Endothelial cell (in vitro differentiated cells): ENCODE measurements at regions not wholly inside any gene's neighbourhood (a gene's known extent, or its start where the extent isn't known, plus 50 kb on each side); places are given as distances from the start of the nearest gene placed in this dataset.
"Not testable (repeated sequence)": the region's sequence is repeated elsewhere in the genome, so short reads cannot be mapped to it uniquely, and the experiment has no call there.

Experiments used
- DNase-seq: peaks from one replicate; pipeline ENCODE4 v3.0.0; 2021; ENCODE audit warnings: low spot score
- H3K27ac Mint-ChIP-seq: one replicate; pipeline ENCODE4 v1.8.0; 2021; ENCODE audit warnings: mixed read lengths, inconsistent platforms; ENCODE audit not compliant: unreplicated experiment
- H3K27me3 Mint-ChIP-seq: one replicate; pipeline ENCODE4 v1.8.0; 2021; ENCODE audit warnings: mild to moderate bottlenecking, moderate library complexity, mixed read lengths, inconsistent platforms; ENCODE audit not compliant: unreplicated experiment
- H3K36me3 Mint-ChIP-seq: one replicate; pipeline ENCODE4 v1.8.0; 2021; ENCODE audit warnings: mild to moderate bottlenecking, low read depth, mixed read lengths, inconsistent platforms; ENCODE audit not compliant: unreplicated experiment
- H3K4me1 Mint-ChIP-seq: one replicate; pipeline ENCODE4 v1.8.0; 2021; ENCODE audit warnings: mild to moderate bottlenecking, mixed read lengths, inconsistent platforms; ENCODE audit not compliant: unreplicated experiment
- H3K4me3 Mint-ChIP-seq: one replicate; pipeline ENCODE4 v1.8.0; 2021; ENCODE audit warnings: mild to moderate bottlenecking, mixed read lengths, inconsistent platforms; ENCODE audit not compliant: unreplicated experiment
- H3K9me3 Mint-ChIP-seq: one replicate; pipeline ENCODE4 v1.8.0; 2021; ENCODE audit warnings: mixed read lengths, inconsistent platforms; ENCODE audit not compliant: unreplicated experiment
- TF ChIP-seq, protein P1 (sequence below): fragments of 200-600 bp; sonication (generic); IDR thresholded peaks from one replicate; pipeline ENCODE4 v1.5.0; 2021; ENCODE audit warnings: antibody characterized with exemption; ENCODE audit not compliant: unreplicated experiment

DNA sequence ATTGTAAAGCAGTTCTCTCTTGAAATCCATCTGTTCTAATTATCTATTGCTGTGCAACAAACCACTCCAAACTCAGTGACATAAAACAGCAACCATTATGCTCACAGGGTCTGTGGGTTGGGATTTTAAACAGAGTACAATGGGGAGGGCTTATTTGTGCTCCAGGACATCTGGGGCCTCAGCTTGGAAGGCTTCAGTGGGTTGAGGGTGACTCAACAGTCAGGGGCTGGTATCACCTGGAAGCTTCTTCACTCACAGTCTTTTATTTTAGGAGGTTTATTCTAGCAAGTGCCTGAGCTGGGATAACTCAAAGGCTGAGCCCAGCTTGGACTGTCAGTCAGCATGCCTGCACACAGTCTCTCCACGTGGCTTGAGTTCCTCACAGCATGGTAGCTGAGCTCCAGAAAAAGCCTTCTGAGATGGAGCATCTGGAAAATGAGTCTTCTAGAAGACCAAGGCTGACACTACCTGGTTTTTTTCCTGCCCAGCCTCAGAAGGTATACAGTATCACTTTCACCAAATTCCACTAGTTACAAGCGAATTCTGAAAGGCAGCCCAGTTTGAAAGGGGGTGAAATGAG, 234.6 kb upstream of the ID4 start:
- H3K36me3 Mint-ChIP-seq, result no peaks in the 10 kb centered on the region
- H3K4me1 Mint-ChIP-seq, result no peaks in the 10 kb centered on the region
- H3K27me3 Mint-ChIP-seq, result no peaks in the 10 kb centered on the region
- H3K9me3 Mint-ChIP-seq, result no peaks in the 10 kb centered on the region
- no peak for DNase-seq
- no peak overlapping the region for H3K27ac Mint-ChIP-seq
- TF ChIP-seq, protein P1, sequence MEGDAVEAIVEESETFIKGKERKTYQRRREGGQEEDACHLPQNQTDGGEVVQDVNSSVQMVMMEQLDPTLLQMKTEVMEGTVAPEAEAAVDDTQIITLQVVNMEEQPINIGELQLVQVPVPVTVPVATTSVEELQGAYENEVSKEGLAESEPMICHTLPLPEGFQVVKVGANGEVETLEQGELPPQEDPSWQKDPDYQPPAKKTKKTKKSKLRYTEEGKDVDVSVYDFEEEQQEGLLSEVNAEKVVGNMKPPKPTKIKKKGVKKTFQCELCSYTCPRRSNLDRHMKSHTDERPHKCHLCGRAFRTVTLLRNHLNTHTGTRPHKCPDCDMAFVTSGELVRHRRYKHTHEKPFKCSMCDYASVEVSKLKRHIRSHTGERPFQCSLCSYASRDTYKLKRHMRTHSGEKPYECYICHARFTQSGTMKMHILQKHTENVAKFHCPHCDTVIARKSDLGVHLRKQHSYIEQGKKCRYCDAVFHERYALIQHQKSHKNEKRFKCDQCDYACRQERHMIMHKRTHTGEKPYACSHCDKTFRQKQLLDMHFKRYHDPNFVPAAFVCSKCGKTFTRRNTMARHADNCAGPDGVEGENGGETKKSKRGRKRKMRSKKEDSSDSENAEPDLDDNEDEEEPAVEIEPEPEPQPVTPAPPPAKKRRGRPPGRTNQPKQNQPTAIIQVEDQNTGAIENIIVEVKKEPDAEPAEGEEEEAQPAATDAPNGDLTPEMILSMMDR, result no peak
- H3K4me3 Mint-ChIP-seq, result no peak overlapping the region

DNA sequence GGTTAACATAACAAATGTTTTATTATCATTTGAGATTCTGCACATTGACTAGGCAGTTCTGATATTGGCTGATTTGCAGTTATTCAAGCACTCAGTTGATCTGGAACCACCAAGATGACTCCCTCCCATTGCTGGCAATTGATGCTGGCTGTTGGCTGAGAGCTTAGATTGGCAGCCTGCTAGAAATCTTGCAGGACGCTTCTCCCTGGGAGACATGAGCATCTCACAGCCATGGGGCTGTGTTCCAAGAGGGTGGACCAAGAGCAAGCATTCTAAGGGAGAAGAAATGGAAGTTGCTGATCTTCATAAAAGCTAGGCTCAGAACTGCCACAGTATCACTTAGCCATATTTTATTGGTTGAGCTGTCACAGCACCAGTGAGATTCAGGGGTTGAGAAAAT, 233.4 kb upstream of the ID4 start:
- H3K27me3 Mint-ChIP-seq, result no peaks in the 10 kb centered on the region
- no peak overlapping the region for H3K4me3 Mint-ChIP-seq
- no peak overlapping the region for H3K27ac Mint-ChIP-seq
- no peaks in the 10 kb centered on the region for H3K9me3 Mint-ChIP-seq
- no peaks in the 10 kb centered on the region for H3K36me3 Mint-ChIP-seq
- TF ChIP-seq, protein P1, result no peak
- DNase-seq, result no peak
- H3K4me1 Mint-ChIP-seq, result no peaks in the 10 kb centered on the region

DNA sequence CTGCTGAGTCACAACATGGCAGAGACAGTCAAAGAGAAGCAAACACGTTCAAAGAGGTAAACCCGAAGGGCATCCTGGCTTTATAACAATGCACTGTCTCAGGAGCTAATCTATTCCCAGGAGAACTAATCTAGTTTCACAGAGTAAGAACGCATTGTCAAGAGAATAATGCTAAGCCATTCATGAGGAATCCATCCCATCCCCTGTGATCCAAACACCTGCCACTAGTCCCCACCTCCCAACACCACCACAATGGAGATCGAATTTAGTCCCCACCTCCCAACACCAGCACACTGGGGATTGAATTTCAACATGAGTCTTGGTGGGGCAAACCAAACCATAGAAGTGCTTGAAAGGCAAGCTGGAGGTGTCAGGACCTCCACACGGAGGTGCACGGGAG, 231.5 kb upstream of the ID4 start:
- no peaks in the 10 kb centered on the region for H3K4me1 Mint-ChIP-seq
- no peak overlapping the region for H3K27ac Mint-ChIP-seq
- H3K27me3 Mint-ChIP-seq, result no peaks in the 10 kb centered on the region
- H3K4me3 Mint-ChIP-seq, result no peak overlapping the region
- no peak for DNase-seq
- TF ChIP-seq, protein P1, result no peak
- no peaks in the 10 kb centered on the region for H3K36me3 Mint-ChIP-seq
- no peaks in the 10 kb centered on the region for H3K9me3 Mint-ChIP-seq

DNA sequence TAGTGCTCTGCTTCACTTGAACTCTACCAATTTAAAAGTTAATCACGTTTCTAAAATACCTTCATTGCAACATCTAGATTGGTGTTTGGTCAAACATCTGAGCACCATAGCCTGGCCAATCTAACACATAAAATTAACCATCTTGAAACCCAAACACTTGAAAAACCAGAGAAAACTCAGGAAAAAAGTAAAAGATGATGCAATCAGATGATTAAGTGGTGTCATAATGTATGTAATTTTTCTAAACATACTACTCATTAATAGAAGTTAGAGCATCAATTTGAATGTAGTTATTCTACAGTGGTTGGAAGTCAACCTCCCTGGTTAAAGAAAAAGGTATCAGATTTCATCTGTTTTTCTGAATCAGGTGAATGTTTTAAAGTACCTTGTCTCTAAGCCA, 228.6 kb upstream of the ID4 start:
- no peaks in the 10 kb centered on the region for H3K27me3 Mint-ChIP-seq
- H3K9me3 Mint-ChIP-seq, result no peaks in the 10 kb centered on the region
- no peaks in the 10 kb centered on the region for H3K4me1 Mint-ChIP-seq
- H3K36me3 Mint-ChIP-seq, result no peaks in the 10 kb centered on the region
- no peak overlapping the region for H3K4me3 Mint-ChIP-seq
- DNase-seq, result no peak
- no peak overlapping the region for H3K27ac Mint-ChIP-seq
- TF ChIP-seq, protein P1, result no peak

DNA sequence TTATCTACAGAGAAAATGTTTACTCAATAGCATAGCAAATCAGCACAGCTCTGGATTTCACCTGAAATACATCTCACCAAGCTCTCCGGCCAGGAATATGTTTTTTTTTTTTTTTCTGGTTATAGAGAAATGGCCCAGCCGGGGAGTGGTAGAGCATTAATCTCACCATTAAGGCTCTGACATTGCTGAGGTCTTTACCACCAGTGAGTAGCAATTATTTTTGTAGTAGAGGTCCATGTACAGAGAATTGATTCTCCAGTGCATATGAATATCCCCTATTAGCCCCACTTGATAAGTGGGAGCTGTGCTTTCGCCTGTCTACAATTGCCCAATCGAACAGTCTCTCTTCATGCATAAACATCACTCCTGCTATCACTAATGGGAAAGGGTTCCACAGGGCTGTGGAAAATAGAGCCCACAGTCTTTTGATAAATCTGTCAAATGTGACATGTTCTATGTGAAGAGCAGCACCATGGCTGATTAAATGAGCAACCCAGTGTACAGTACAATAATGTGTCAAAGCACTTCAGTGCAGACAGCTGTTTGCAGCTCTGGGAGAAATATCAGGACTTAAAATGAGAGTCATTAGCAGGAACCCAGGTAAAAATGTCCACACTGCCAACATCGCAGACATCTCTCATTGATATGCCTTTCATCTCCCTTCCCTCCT, 227.1 kb upstream of the ID4 start:
- no peaks in the 10 kb centered on the region for H3K36me3 Mint-ChIP-seq
- H3K4me3 Mint-ChIP-seq, result no peak overlapping the region
- TF ChIP-seq, protein P1, result no peak
- H3K27ac Mint-ChIP-seq, result no peak overlapping the region
- DNase-seq, result no peak
- H3K4me1 Mint-ChIP-seq, result no peaks in the 10 kb centered on the region
- no peaks in the 10 kb centered on the region for H3K9me3 Mint-ChIP-seq
- H3K27me3 Mint-ChIP-seq, result no peaks in the 10 kb centered on the region

DNA sequence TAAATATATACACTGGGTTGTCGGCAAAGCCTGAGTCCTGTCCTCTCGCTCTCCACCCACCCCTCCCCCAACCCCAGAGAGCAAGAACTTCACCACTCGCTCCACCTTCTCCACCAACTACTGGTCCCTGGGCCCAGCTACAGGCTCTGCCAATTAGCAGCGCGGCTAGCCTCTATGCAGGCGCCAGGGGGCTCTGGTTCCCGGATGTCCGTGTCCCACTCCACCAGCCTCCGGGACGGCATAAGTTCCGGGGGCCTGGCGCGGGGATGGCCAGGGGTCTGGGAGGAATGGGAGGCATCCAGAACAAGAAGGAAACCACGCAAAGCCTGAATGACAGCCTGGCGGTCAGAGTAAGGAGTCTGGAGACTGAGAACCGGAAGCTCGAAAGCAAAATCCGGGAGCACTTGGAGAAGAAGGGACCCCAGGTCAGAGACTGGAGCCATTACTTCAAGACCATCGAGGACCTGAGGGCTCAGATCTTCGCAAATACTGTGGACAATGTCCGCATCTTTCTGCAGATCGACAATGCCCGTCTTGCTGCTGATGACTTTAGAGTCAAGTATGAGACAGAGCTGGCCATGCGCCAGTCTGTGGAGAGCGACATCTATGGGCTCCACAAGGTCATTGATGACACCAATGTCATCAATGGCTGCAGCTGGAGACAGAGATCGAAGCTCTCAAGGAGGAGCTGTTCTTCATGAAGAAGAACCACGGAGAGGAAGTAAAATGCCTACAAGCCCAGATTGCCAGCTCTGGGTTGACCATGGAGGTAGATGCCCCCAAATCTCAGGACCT, 224.3 kb upstream of the ID4 start:
- DNase-seq, H3K9me3 Mint-ChIP-seq, H3K4me1 Mint-ChIP-seq, H3K36me3 Mint-ChIP-seq, H3K4me3 Mint-ChIP-seq, H3K27ac Mint-ChIP-seq, H3K27me3 Mint-ChIP-seq: not testable (repeated sequence)
